ENCODE measurements at regions not wholly inside any gene's neighbourhood (a gene's known extent, or its start where the extent isn't known, plus 50 kb on each side); places are given as distances from the start of the nearest gene placed in this dataset.

DNA sequence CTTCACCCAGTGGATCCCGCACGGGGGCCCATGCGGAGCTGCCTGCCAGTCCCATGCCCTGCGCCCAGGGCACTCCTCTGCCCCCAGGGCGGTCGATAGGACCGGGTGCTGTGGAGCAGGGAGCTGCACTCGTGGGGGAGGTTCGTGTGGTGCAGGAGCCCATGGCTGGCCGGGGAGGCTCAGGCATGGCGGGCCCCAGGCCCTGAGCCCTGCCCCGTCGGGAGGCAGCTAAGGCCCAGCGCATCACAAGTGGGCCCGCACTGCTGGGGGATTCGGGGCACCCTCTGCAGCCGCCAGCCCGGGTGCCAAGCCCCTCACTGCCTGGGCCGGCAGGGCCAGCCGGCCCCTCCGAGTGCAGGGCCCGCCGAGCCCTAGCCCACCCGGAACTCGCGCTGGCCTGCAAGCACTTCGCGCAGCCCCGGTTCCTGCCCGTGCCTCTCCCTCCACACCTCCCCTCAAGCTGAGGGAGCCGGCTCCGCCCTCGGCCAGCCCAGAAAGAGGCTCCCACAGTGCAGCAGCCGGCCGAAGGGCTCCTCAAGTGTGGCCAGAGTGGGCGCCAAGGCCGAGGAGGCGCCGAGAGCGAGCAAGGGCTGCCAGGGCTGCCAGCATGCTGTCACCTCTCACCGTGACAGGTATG lies 221.1 kb upstream of the RORB start:
- Histone ChIP-seq H3K4me1 (ENCODE audit: control insufficient read depth, insufficient read depth, low read length) (no peaks in the 10 kb centered on the region), H3K9ac (ENCODE audit: low read depth, low read length) (no peak overlapping the region), H3K9me3 (ENCODE audit: control insufficient read depth, insufficient read depth, low read length) (peaks cover 13% of the 10 kb centered on the region), H3K23ac (ENCODE audit: low read depth, low read length) (no peak overlapping the region), H3K36me3 (ENCODE audit: control insufficient read depth, insufficient read depth, low read length) (no peaks in the 10 kb centered on the region), H2BK5ac (ENCODE audit: low read depth, low read length, poor library complexity, severe bottlenecking) (no peak overlapping the region), H3K14ac (replicated peaks; ENCODE audit: low read depth, low read length) (no peak overlapping the region), H2BK20ac (ENCODE audit: low read depth, low read length) (no peak overlapping the region), H3K27me3 (ENCODE audit: control insufficient read depth, insufficient read depth, low read length) (no peaks in the 10 kb centered on the region), H3K4ac (ENCODE audit: low read depth, low read length) (no peak overlapping the region), H4K8ac (ENCODE audit: low read depth in 2 of 2, low read length in 2 of 2) (no peak overlapping the region), H3K4me3 (ENCODE audit: insufficient read depth, low read depth, low read length) (no peak overlapping the region), H2BK15ac (ENCODE audit: low read depth, low read length) (no peak overlapping the region), H2AK9ac (replicated peaks; ENCODE audit: low read depth, low read length, poor library complexity) (no peak overlapping the region), H4K5ac (ENCODE audit: low read depth, low read length) (no peak overlapping the region), H3K27ac (ENCODE audit: insufficient read depth, low read length) (no peak overlapping the region), H3K79me1 (ENCODE audit: low read depth in 1 of 2, low read length in 2 of 2) (no peaks in the 10 kb centered on the region), H4K91ac (ENCODE audit: insufficient read depth, low read depth, low read length) (no peak overlapping the region), H3K4me2 (ENCODE audit: low read depth, low read length) (no peak overlapping the region), H2AK5ac (ENCODE audit: low read depth, low read length) (no peak overlapping the region), H4K20me1 (ENCODE audit: insufficient read depth, low read length) (no peaks in the 10 kb centered on the region), H3K9me1 (ENCODE audit: insufficient read depth, low read length) (no peaks in the 10 kb centered on the region), H3K56ac (ENCODE audit: extremely low read depth, insufficient read depth, low read length) (no peak overlapping the region), H2BK120ac (ENCODE audit: low read depth, low read length) (no peak overlapping the region), H2AFZ (replicated peaks; ENCODE audit: low read length, poor library complexity) (no peak overlapping the region), H3K18ac (ENCODE audit: low read depth, low read length) (no peak overlapping the region)
- TF ChIP-seq MXI1 (IDR thresholded peaks at IDR 0.05; ENCODE audit: borderline replicate concordance, low read depth, low read length) (no peak), RCOR1 (IDR thresholded peaks at IDR 0.05; ENCODE audit: insufficient replicate concordance, low read length) (no peak), BHLHE40 (IDR thresholded peaks at IDR 0.05; ENCODE audit: low read depth, low read length) (no peak), NFE2L2 (IDR thresholded peaks at IDR 0.05; ENCODE audit: low read depth, low read length) (no peak), MAFK (IDR thresholded peaks at IDR 0.05; ENCODE audit: low read depth, low read length) (no peak), MAZ (IDR thresholded peaks at IDR 0.05; ENCODE audit: borderline replicate concordance, low read depth, low read length) (no peak), CEBPB (IDR thresholded peaks at IDR 0.05; ENCODE audit: low read depth, low read length) (no peak), RAD21 (IDR thresholded peaks at IDR 0.05; ENCODE audit: low read length) (no peak)
- DNase-seq (no peak), ATAC-seq (ENCODE audit: low read depth) (no peak)
- in situ Hi-C loops (cut with MboI; ENCODE audit: low sequenced_read_pairs) = no loop called here
- BruUV-seq (replicated peaks) = no TSS peak
- dilution Hi-C loops (cut with HindIII; ENCODE audit: low sequenced_read_pairs, unreplicated experiment) = no loop called here
- WGBS, 2 experiments (ENCODE audit: extremely low coverage in 2 of 2, insufficient read length in 1 of 2) = no CpG with 5 or more reads among the region's 41 CpGs
- intact Hi-C loops (cut with micrococcal nuclease) = no loop called here
- ChIA-PET CTCF (no interaction called here), POLR2A (ENCODE audit: unreplicated experiment) (no interaction called here)

Data from IMR-90 (cell line).